ENCODE measurements at regions not wholly inside any gene's neighbourhood (a gene's known extent, or its start where the extent isn't known, plus 50 kb on each side); places are given as distances from the start of the nearest gene placed in this dataset.

- H3K27ac ChIP-seq, result no peak overlapping the region
- no peaks in the 10 kb centered on the region for H3K27me3 ChIP-seq (ENCODE audit: insufficient read depth in 3 of 3, low read length in 2 of 3)
- WGBS, 3 donors, result 53 to 67% (median 59%) methylated on average over 3 of the region's 3 CpGs
- no peaks in the 10 kb centered on the region for H3K36me3 ChIP-seq (ENCODE audit: insufficient read depth in 1 of 2, low read depth in 1 of 2)
- H3K4me3 ChIP-seq, result no peak overlapping the region
- intact Hi-C loops (cut with DNase I), result no loop called here
- DNase-seq (no peak), ATAC-seq (no peak)
- H3K9me3 ChIP-seq, result no peaks in the 10 kb centered on the region
- no peaks in the 10 kb centered on the region for H3K4me1 ChIP-seq
- no peak for TF ChIP-seq CTCF (IDR thresholded peaks at IDR 0.05)
Measured at GRCh38 chr9:100725371-100725770, 147.5 kb downstream of the CAVIN4 start.

GRCh38 chr9:100729336-100729895, 151.5 kb downstream of the CAVIN4 start:
- intact Hi-C loops (cut with DNase I), result no loop called here
- no peak for DNase-seq
- H3K4me3 ChIP-seq, result no peak overlapping the region
- no peak for ATAC-seq
- TF ChIP-seq CTCF (IDR thresholded peaks at IDR 0.05), result no peak
- no peaks in the 10 kb centered on the region for H3K9me3 ChIP-seq
- H3K36me3 ChIP-seq (ENCODE audit: insufficient read depth in 1 of 2, low read depth in 1 of 2), result no peaks in the 10 kb centered on the region
- no peaks in the 10 kb centered on the region for H3K4me1 ChIP-seq
- H3K27me3 ChIP-seq (ENCODE audit: insufficient read depth in 3 of 3, low read length in 2 of 3), result no peaks in the 10 kb centered on the region
- 14 to 29% (median 28%) methylated on average over 2 of the region's 2 CpGs for whole genome bisulfite sequencing, 3 donors
- no peak overlapping the region for H3K27ac ChIP-seq

- no peaks in the 10 kb centered on the region for H3K36me3 ChIP-seq (ENCODE audit: insufficient read depth in 1 of 2, low read depth in 1 of 2)
- H3K4me1 ChIP-seq, result no peaks in the 10 kb centered on the region
- intact Hi-C loops (cut with DNase I), result no loop called here
- no peak overlapping the region for H3K4me3 ChIP-seq
- no peak overlapping the region for H3K27ac ChIP-seq
- H3K27me3 ChIP-seq (ENCODE audit: insufficient read depth in 3 of 3, low read length in 2 of 3), result no peaks in the 10 kb centered on the region
- 12 to 27% (median 14%) methylated on average over 2 of the region's 2 CpGs for WGBS, 3 donors
- ATAC-seq (no peak), DNase-seq (no peak)
- TF ChIP-seq CTCF (IDR thresholded peaks at IDR 0.05), result no peak
- no peaks in the 10 kb centered on the region for H3K9me3 ChIP-seq
Measured at GRCh38 chr9:100730086-100730485, 152.2 kb downstream of the CAVIN4 start.

GRCh38 chr9:100731038-100731556, 153.2 kb downstream of the CAVIN4 start:
- intact Hi-C loops (cut with DNase I), result no loop called here
- H3K9me3 ChIP-seq, result no peaks in the 10 kb centered on the region
- no peak for DNase-seq
- H3K36me3 ChIP-seq (ENCODE audit: insufficient read depth in 1 of 2, low read depth in 1 of 2), result no peaks in the 10 kb centered on the region
- no peak for ATAC-seq
- H3K4me3 ChIP-seq, result no peak overlapping the region
- no peaks in the 10 kb centered on the region for H3K27me3 ChIP-seq (ENCODE audit: insufficient read depth in 3 of 3, low read length in 2 of 3)
- no peak for TF ChIP-seq CTCF (IDR thresholded peaks at IDR 0.05)
- H3K27ac ChIP-seq, result no peak overlapping the region
- WGBS, 3 donors, result 93 to 95% (median 95%) methylated on average over 18 of the region's 18 CpGs
- no peaks in the 10 kb centered on the region for H3K4me1 ChIP-seq

GRCh38 chr9:100731557-100731956, 153.7 kb downstream of the CAVIN4 start:
- Histone ChIP-seq H3K27ac (no peak overlapping the region), H3K4me3 (no peak overlapping the region), H3K4me1 (no peaks in the 10 kb centered on the region), H3K36me3 (ENCODE audit: insufficient read depth in 1 of 2, low read depth in 1 of 2) (no peaks in the 10 kb centered on the region), H3K9me3 (no peaks in the 10 kb centered on the region), H3K27me3 (ENCODE audit: insufficient read depth in 3 of 3, low read length in 2 of 3) (no peaks in the 10 kb centered on the region)
- ATAC-seq (no peak), DNase-seq (no peak)
- intact Hi-C loops (cut with DNase I), result no loop called here
- no peak for TF ChIP-seq CTCF (IDR thresholded peaks at IDR 0.05)
- WGBS, 3 donors, result 93 to 95% (median 94%) methylated on average over 11 of the region's 11 CpGs
